BJ (cell line): ENCODE measurements at regions not wholly inside any gene's neighbourhood (a gene's known extent, or its start where the extent isn't known, plus 50 kb on each side); places are given as distances from the start of the nearest gene placed in this dataset.
A peak's percentile ranks its signal among the peaks of the same experiment; 100 is the strongest.

ENCODE experiments used
- CTCF ChIA-PET: fragments of 350-600 bp; formaldehyde crosslinking; extraction: SDS; loops from one replicate; lab custom pipeline; 2021; ENCODE audit warnings: antibody characterized with exemption, inconsistent platforms; lab: Yijun Ruan, JAX
- POLR2A ChIA-PET: fragments of 300-600 bp; sonication (Branson Sonifier 250); formaldehyde crosslinking; extraction: SDS; loops from one replicate; lab custom pipeline; 2021; ENCODE audit warnings: antibody characterized with exemption; lab: Charles Lee
- DNase-seq: peaks from one replicate; pipeline ENCODE4 v3.0.0-alpha.2; 2011; ENCODE audit warnings: low read depth
- H3K27me3 ChIP-seq: 2 replicates; pipeline ENCODE4 v1.6.0; 2011; ENCODE audit warnings: low read length; ENCODE audit not compliant: control insufficient read depth, insufficient read depth
- H3K36me3 ChIP-seq: 2 replicates; pipeline ENCODE4 v1.5.1; 2011; ENCODE audit warnings: low read length; ENCODE audit not compliant: control insufficient read depth, insufficient read depth
- H3K4me3 ChIP-seq: 2 replicates; pipeline ENCODE4 v1.5.1; 2011; ENCODE audit warnings: low read depth, mild to moderate bottlenecking, control low read depth, low read length
- TF ChIP-seq, protein P1 (sequence below): IDR thresholded peaks from 2 replicates; pipeline ENCODE4 v1.5.1; 2011; ENCODE audit warnings: low read depth, mild to moderate bottlenecking, control low read depth, inconsistent platforms, low read length, moderate library complexity; ENCODE audit not compliant: insufficient read depth

DNA sequence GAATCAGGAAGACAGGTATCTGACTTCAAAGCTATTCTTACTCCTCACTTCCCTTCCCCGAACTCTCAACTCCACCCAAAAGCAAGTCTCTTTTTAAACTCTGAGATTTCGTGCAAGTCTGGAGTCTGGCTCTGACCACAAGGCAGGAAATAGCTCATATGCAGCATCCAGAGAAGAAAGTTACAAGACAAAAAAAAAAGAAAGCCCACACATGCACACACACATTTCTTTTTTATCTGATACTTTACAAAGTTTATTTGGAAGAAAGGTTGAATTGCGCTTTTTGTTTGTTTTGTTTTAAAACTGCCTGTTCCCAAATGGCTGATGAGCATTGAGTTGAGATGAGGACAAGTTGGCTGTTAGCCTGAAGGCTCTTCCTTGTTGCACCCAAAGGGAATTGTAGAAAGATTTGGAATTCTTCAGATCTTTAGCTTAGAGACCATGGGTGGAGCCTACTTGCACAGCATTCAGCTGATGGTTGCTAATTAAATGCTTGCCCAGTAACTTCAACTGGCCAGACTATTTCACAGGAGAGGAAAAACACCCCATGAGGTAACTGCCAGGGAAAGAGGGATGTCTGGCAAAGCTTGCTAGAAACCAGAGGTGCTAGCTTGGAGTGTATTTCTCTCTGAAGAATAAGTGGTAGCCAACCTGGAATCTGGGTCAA lies 490.3 kb downstream of the TTLL7 start:
- Histone ChIP-seq H3K4me3 (no peak overlapping the region), H3K27me3 (no peaks in the 10 kb centered on the region), H3K36me3 (no peaks in the 10 kb centered on the region)
- ChIA-PET POLR2A (no interaction called here), CTCF (interaction anchor here (0.6 to 1.3 kb wide), 5 partner anchors 12 to 129 kb away, joined by 3 read pairs; no protein-coding TSS in a partner anchor)
- TF ChIP-seq, protein P1, sequence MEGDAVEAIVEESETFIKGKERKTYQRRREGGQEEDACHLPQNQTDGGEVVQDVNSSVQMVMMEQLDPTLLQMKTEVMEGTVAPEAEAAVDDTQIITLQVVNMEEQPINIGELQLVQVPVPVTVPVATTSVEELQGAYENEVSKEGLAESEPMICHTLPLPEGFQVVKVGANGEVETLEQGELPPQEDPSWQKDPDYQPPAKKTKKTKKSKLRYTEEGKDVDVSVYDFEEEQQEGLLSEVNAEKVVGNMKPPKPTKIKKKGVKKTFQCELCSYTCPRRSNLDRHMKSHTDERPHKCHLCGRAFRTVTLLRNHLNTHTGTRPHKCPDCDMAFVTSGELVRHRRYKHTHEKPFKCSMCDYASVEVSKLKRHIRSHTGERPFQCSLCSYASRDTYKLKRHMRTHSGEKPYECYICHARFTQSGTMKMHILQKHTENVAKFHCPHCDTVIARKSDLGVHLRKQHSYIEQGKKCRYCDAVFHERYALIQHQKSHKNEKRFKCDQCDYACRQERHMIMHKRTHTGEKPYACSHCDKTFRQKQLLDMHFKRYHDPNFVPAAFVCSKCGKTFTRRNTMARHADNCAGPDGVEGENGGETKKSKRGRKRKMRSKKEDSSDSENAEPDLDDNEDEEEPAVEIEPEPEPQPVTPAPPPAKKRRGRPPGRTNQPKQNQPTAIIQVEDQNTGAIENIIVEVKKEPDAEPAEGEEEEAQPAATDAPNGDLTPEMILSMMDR: no peak
- peak; percentile 96 for DNase-seq

DNA sequence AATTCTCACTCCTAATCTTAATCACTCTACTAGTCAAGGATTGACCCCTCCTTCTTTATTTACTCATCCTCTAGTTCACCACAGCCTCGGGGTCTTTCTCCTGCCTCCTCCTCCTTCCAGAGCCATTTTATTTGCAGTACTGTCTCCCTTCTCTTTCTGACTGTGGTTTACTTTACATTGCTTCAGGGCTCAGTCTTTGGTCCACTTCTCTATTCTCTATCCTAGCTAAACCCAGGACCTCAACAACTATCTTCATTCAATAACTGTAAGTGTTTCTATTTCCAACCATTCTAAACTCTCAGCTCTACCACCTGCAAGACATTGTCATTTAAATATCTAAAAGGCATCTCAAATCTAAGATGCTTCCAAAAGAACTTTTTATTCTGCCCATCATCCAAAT lies 493.8 kb downstream of the TTLL7 start:
- no peak for DNase-seq
- CTCF ChIA-PET: no interaction called here
- POLR2A ChIA-PET: no interaction called here
- Histone ChIP-seq H3K4me3 (no peak overlapping the region), H3K27me3 (no peaks in the 10 kb centered on the region), H3K36me3 (no peaks in the 10 kb centered on the region)
- TF ChIP-seq, protein P1: no peak

DNA sequence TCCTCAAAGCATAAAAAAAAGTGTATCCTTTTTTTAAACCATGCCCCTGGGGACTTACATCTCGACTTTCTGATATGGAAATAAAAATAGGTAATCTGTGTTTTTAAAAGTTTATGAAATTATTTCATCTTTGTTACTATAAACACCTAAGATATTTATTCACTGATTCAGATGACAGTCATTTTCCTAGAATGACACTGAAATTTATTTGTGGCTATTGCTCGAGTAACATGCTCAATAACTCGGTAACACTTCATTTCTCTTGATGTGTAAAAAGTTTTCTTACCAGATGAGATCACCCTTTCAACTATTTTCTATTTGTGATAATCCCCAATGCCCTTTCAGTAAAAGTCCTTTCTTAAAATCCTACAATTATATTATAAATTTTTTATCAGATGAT lies 495.8 kb downstream of the TTLL7 start:
- no peak for DNase-seq
- Histone ChIP-seq H3K4me3 (no peak overlapping the region), H3K36me3 (no peaks in the 10 kb centered on the region), H3K27me3 (no peaks in the 10 kb centered on the region)
- TF ChIP-seq, protein P1: no peak
- CTCF ChIA-PET: no interaction called here
- POLR2A ChIA-PET: no interaction called here

DNA sequence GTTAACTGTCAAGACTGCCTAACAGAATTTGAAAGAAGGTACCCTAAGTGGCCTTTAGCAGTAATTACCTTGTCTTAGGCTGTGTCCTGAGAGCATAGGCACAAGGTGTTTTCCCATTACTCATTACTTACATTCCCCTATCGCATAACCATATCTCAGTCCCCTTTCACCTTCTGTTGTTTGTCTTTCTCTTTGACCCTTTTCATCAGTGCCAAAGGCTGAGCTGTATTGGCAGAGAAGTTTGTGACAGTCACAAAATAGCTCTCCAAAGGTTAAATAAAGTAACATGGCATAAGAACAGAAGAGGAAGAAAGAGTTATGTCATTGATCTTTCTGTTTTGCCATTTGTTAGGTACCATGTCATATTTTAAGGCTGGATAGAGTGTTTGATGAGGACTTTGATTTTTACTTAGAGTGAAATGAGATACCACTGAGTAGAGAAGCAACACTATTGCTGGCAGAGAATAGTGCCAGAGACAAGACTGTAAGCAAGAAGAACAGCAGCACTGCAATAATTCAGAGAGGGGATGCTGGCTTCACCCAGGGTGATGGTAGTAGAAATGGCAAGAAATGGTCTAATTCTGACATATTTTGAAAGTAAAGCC lies 497.8 kb downstream of the TTLL7 start:
- CTCF ChIA-PET: interaction anchor here (1.8 kb wide), 1 partner anchor 10 kb away, joined by 3 read pairs; no protein-coding TSS in a partner anchor
- H3K4me3 ChIP-seq: no peak overlapping the region
- DNase-seq: no peak
- no peaks in the 10 kb centered on the region for H3K27me3 ChIP-seq
- POLR2A ChIA-PET: no interaction called here
- TF ChIP-seq, protein P1: no peak
- no peaks in the 10 kb centered on the region for H3K36me3 ChIP-seq

DNA sequence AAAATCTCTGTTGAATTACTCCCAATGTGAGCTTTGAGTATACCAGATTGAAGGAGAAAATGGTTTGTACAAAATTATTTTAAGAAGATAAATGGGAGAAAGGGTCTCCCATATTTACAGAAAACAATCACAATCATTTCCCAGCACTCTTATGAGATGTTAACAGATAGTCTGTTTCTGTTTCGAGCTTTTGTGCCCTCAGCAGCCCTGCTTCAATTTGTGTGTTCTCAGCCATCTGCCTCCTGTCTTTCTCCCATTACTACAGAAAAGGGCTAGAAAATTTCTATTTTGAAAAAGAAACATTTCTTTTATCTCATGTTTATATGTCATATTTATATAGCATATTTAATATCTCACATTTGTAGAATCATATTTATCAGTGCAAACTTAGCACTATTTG lies 498.4 kb downstream of the TTLL7 start:
- ChIA-PET CTCF (interaction anchor here (1.8 kb wide), 1 partner anchor 10 kb away, joined by 3 read pairs; no protein-coding TSS in a partner anchor), POLR2A (no interaction called here)
- Histone ChIP-seq H3K27me3 (no peaks in the 10 kb centered on the region), H3K4me3 (no peak overlapping the region), H3K36me3 (no peaks in the 10 kb centered on the region)
- DNase-seq: no peak
- TF ChIP-seq, protein P1: no peak
